ENCODE measurements at regions not wholly inside any gene's neighbourhood (a gene's known extent, or its start where the extent isn't known, plus 50 kb on each side); places are given as distances from the start of the nearest gene placed in this dataset.

- TF ChIP-seq POLR2AphosphoS5 (IDR thresholded peaks at IDR 0.05) (no peak), POLR2A (IDR thresholded peaks at IDR 0.05) (no peak)
Observed at GRCh38 chrX:113828470-113828869, 755.4 kb upstream of the HTR2C start.

Measured in prostate gland (tissue), 1 donor.